GM23338 (cell line): ENCODE measurements at regions not wholly inside any gene's neighbourhood (a gene's known extent, or its start where the extent isn't known, plus 50 kb on each side); places are given as distances from the start of the nearest gene placed in this dataset.

Source experiments
- ATAC-seq: fragments of 200-7000 bp; cut with Tn5 transposase; 3 replicates; pipeline ENCODE4 v1.9.1; 2020
- DNase-seq: peaks from one replicate; pipeline ENCODE4 v3.0.0-alpha.2; 2015; ENCODE audit warnings: low spot score
- H2AFZ ChIP-seq: fragments of 200-600 bp; sonication (generic); 2 replicates; pipeline ENCODE4 v1.8.0; 2016; ENCODE audit warnings: antibody characterized with exemption, mild to moderate bottlenecking, moderate library complexity
- H3F3A ChIP-seq: fragments of 200-600 bp; sonication (generic); replicated peaks from 2 replicates; pipeline ENCODE4 v1.8.0; 2017; ENCODE audit warnings: antibody characterized with exemption, mixed run types, low read depth
- H3K27ac ChIP-seq: fragments of 200-600 bp; sonication (generic); 2 replicates; pipeline ENCODE4 v1.6.1; 2016; ENCODE audit warnings: low read depth
- H3K27me3 ChIP-seq: fragments of 200-600 bp; sonication (generic); 2 replicates; pipeline ENCODE4 v1.8.0; 2016; ENCODE audit warnings: mild to moderate bottlenecking, mixed run types, moderate library complexity; ENCODE audit not compliant: insufficient read depth
- H3K36me3 ChIP-seq: fragments of 200-600 bp; sonication (generic); 2 replicates; pipeline ENCODE4 v1.8.0; 2016; ENCODE audit warnings: mild to moderate bottlenecking; ENCODE audit not compliant: insufficient read depth
- H3K4me1 ChIP-seq: fragments of 200-600 bp; sonication (generic); 2 replicates; pipeline ENCODE4 v1.8.0; 2016; ENCODE audit warnings: mild to moderate bottlenecking, moderate library complexity; ENCODE audit not compliant: insufficient read depth
- H3K4me2 ChIP-seq: fragments of 200-600 bp; sonication (generic); 2 replicates; pipeline ENCODE4 v1.7.1; 2017; ENCODE audit warnings: mixed run types
- H3K4me3 ChIP-seq: fragments of 200-600 bp; sonication (generic); 2 replicates; pipeline ENCODE4 v1.6.1; 2016; ENCODE audit warnings: mixed run types
- H3K79me2 ChIP-seq: fragments of 200-600 bp; sonication (generic); replicated peaks from 2 replicates; pipeline ENCODE4 v1.8.0; 2017; ENCODE audit warnings: mild to moderate bottlenecking; ENCODE audit not compliant: insufficient read depth
- H3K9me2 ChIP-seq: fragments of 200-600 bp; sonication (generic); 2 replicates; pipeline ENCODE4 v1.8.0; 2017; ENCODE audit not compliant: insufficient read depth
- H4K20me1 ChIP-seq: fragments of 200-600 bp; sonication (generic); replicated peaks from 2 replicates; pipeline ENCODE4 v1.8.0; 2017; ENCODE audit warnings: mild to moderate bottlenecking; ENCODE audit not compliant: insufficient read depth
- H3K27ac Mint-ChIP-seq: 2 replicates; pipeline ENCODE4 v1.8.0; 2020; ENCODE audit warnings: inconsistent platforms, mild to moderate bottlenecking, moderate library complexity, mixed read lengths
- H3K27me3 Mint-ChIP-seq: 3 replicates; pipeline ENCODE4 v1.8.0; 2022; ENCODE audit warnings: low read depth, mild to moderate bottlenecking, moderate library complexity, mixed read lengths, inconsistent platforms; ENCODE audit not compliant: insufficient read depth, poor library complexity
- H3K36me3 Mint-ChIP-seq: 3 replicates; pipeline ENCODE4 v1.8.0; 2021; ENCODE audit warnings: low read depth, mild to moderate bottlenecking, inconsistent platforms, moderate library complexity, mixed read lengths
- H3K4me1 Mint-ChIP-seq: 3 replicates; pipeline ENCODE4 v1.8.0; 2020; ENCODE audit warnings: mild to moderate bottlenecking, inconsistent platforms, mixed read lengths
- H3K4me3 Mint-ChIP-seq: 3 replicates; pipeline ENCODE4 v1.8.0; 2021; ENCODE audit warnings: moderate library complexity, mild to moderate bottlenecking, inconsistent platforms, mixed read lengths
- H3K9me3 Mint-ChIP-seq: 3 replicates; pipeline ENCODE4 v1.8.0; 2020; ENCODE audit warnings: moderate library complexity, mild to moderate bottlenecking, inconsistent platforms, mixed read lengths
- CREB1 ChIP-seq: fragments of 250-450 bp; sonication (Bioruptor Pico); IDR thresholded peaks from 2 replicates; pipeline ENCODE4 v1.5.0; 2020; ENCODE audit warnings: low read depth, mild to moderate bottlenecking, moderate library complexity
- ETS1 ChIP-seq: IDR thresholded peaks from 2 replicates; pipeline ENCODE4 v1.6.1; 2016; ENCODE audit warnings: antibody characterized with exemption
- EZH2phosphoT487 ChIP-seq: fragments of 200-600 bp; sonication (generic); IDR thresholded peaks from one replicate; pipeline ENCODE4 v1.8.1; 2018; ENCODE audit warnings: antibody characterized with exemption; ENCODE audit not compliant: unreplicated experiment
- REST ChIP-seq: IDR thresholded peaks from one replicate; pipeline ENCODE4 v1.6.1; 2018; ENCODE audit warnings: antibody characterized with exemption; ENCODE audit not compliant: unreplicated experiment
- STAT1 ChIP-seq: IDR thresholded peaks from one replicate; pipeline ENCODE4 v1.6.1; 2016; ENCODE audit warnings: antibody characterized with exemption; ENCODE audit not compliant: unreplicated experiment
- ZNF114 ChIP-seq: fragments of 250-450 bp; sonication (Bioruptor Pico); IDR thresholded peaks from 2 replicates; pipeline ENCODE4 v1.5.0; 2020; ENCODE audit warnings: mild to moderate bottlenecking, moderate library complexity
- ZNF331 ChIP-seq: fragments of 250-450 bp; sonication (Bioruptor Pico); IDR thresholded peaks from 2 replicates; pipeline ENCODE4 v1.5.0; 2020; ENCODE audit warnings: low read depth, mild to moderate bottlenecking, moderate library complexity
- ZNF462 ChIP-seq: fragments of 250-450 bp; sonication (Bioruptor Pico); IDR thresholded peaks from 2 replicates; pipeline ENCODE4 v1.5.0; 2020; ENCODE audit warnings: mild to moderate bottlenecking, moderate library complexity

DNA sequence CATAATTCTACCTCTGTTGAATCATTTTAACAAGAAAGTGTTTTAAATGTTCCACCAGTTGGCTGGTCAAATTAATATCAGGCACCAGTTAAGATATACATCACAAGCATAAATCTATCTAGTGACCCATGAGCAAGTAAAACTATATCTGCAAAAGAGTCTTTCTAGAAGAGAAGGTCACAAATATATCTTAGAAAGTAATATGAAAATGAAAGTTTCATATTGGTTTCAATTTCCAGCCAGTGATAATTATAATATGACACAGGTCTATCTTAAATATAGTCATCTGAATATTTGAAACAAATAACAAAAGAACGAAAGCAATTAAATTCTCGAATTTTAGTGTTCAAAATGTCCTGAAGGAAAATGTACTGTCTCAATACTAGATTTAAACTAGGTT lies 282.5 kb upstream of the KYNU start:
- Histone ChIP-seq H3K4me2 (no peak overlapping the region), H3K79me2 (no peaks in the 10 kb centered on the region), H3K36me3 (no peaks in the 10 kb centered on the region), H3K4me1 (no peaks in the 10 kb centered on the region), H2AFZ (no peak overlapping the region), H3K4me3 (no peak overlapping the region), H3K27me3 (no peaks in the 10 kb centered on the region), H3K27ac (no peak overlapping the region), H3K9me2 (0 out of 2 replicates have a peak, but pooled peaks cover 4% of the 10 kb centered on the region), H4K20me1 (no peaks in the 10 kb centered on the region), H3F3A (no peaks in the 10 kb centered on the region)
- no peaks in the 10 kb centered on the region for H3K36me3 Mint-ChIP-seq
- no peaks in the 10 kb centered on the region for H3K9me3 Mint-ChIP-seq
- ATAC-seq = no peak
- H3K27ac Mint-ChIP-seq = no peak overlapping the region
- H3K4me1 Mint-ChIP-seq = no peaks in the 10 kb centered on the region
- H3K27me3 Mint-ChIP-seq = no peaks in the 10 kb centered on the region
- TF ChIP-seq CREB1 (CRISPR knock-in tag) = no peak
- no peak for TF ChIP-seq ETS1
- no peak for TF ChIP-seq ZNF462 (CRISPR knock-in tag)
- TF ChIP-seq ZNF114 = no peak
- no peak for TF ChIP-seq EZH2phosphoT487
- TF ChIP-seq ZNF331 = no peak
- no peak for TF ChIP-seq REST
- no peak for TF ChIP-seq STAT1
- DNase-seq = no peak
- H3K4me3 Mint-ChIP-seq = no peak overlapping the region
